SK-N-MC (cell line): ENCODE measurements at regions not wholly inside any gene's neighbourhood (a gene's known extent, or its start where the extent isn't known, plus 50 kb on each side); places are given as distances from the start of the nearest gene placed in this dataset.
"Not testable (repeated sequence)": the region's sequence is repeated elsewhere in the genome, so short reads cannot be mapped to it uniquely, and the experiment has no call there.

Experiments used
- DNase-seq: peaks from one replicate; pipeline ENCODE4 v3.0.0-alpha.2; 2011; ENCODE audit warnings: low read depth, low spot score
- H3K27ac ChIP-seq: fragments of 200-600 bp; sonication (generic); 2 replicates; pipeline ENCODE4 v1.5.1; 2016; ENCODE audit warnings: mixed run types
- H3K36me3 ChIP-seq: fragments of 200-600 bp; sonication (generic); 2 replicates; pipeline ENCODE4 v1.6.1; 2017; ENCODE audit warnings: antibody characterized with exemption, low read length, mixed read lengths; ENCODE audit not compliant: insufficient read depth
- H3K4me3 ChIP-seq: fragments of 200-600 bp; sonication (generic); 2 replicates; pipeline ENCODE4 v1.5.1; 2016
- H3K9ac ChIP-seq: fragments of 200-600 bp; sonication (generic); 2 replicates; pipeline ENCODE4 v1.8.0; 2017; ENCODE audit warnings: mixed run types, mixed read lengths; ENCODE audit not compliant: insufficient read length
- H3K9me3 ChIP-seq: fragments of 200-600 bp; sonication (generic); 2 replicates; pipeline ENCODE4 v1.6.1; 2017; ENCODE audit warnings: low read depth, mild to moderate bottlenecking, antibody characterized with exemption, low read length, moderate library complexity, mixed read lengths
- EZH2 ChIP-seq: fragments of 200-600 bp; sonication (generic); IDR thresholded peaks from one replicate; pipeline ENCODE4 v1.6.1; 2017; ENCODE audit warnings: antibody characterized with exemption
- FOXP2 ChIP-seq: optimal IDR thresholded peaks from 2 replicates; pipeline ENCODE3; 2011; ENCODE audit warnings: mild to moderate bottlenecking, moderate library complexity; ENCODE audit not compliant: insufficient read depth; ENCODE audit errors: extremely low read length, control extremely low read depth
- POLR2AphosphoS5 ChIP-seq: IDR thresholded peaks from 2 replicates; pipeline ENCODE4 v1.6.1; 2012; ENCODE audit warnings: mild to moderate bottlenecking, low read depth, low read length, borderline replicate concordance

GRCh38 chr12:30578426-30578825 is 117.2 kb downstream of the IPO8 start:
- TF ChIP-seq EZH2 (no peak), FOXP2 (no peak), POLR2AphosphoS5 (no peak)
- H3K36me3 ChIP-seq = no peaks in the 10 kb centered on the region
- H3K9me3 ChIP-seq = no peaks in the 10 kb centered on the region
- no peak for DNase-seq
- no peak overlapping the region for H3K27ac ChIP-seq
- no peak overlapping the region for H3K9ac ChIP-seq
- H3K4me3 ChIP-seq = no peak overlapping the region

GRCh38 chr12:30573145-30573544 is 122.5 kb downstream of the IPO8 start:
- no peak overlapping the region for H3K9ac ChIP-seq
- no peaks in the 10 kb centered on the region for H3K36me3 ChIP-seq
- H3K27ac ChIP-seq = no peak overlapping the region
- DNase-seq = no peak
- H3K4me3 ChIP-seq = no peak overlapping the region
- H3K9me3 ChIP-seq = no peaks in the 10 kb centered on the region
- TF ChIP-seq FOXP2 (no peak), EZH2 (no peak), POLR2AphosphoS5 (no peak)

- Histone ChIP-seq H3K9ac (no peak overlapping the region), H3K36me3 (no peaks in the 10 kb centered on the region), H3K4me3 (no peak overlapping the region), H3K27ac (no peak overlapping the region), H3K9me3 (no peaks in the 10 kb centered on the region)
- DNase-seq = no peak
- TF ChIP-seq POLR2AphosphoS5 (no peak), FOXP2 (no peak), EZH2 (no peak)
Measured at GRCh38 chr12:30570211-30570890, 125.3 kb downstream of the IPO8 start.

GRCh38 chr12:30569426-30569825 is 126.2 kb downstream of the IPO8 start:
- Histone ChIP-seq H3K9me3 (no peaks in the 10 kb centered on the region), H3K9ac (no peak overlapping the region), H3K27ac (no peak overlapping the region), H3K36me3 (no peaks in the 10 kb centered on the region), H3K4me3 (no peak overlapping the region)
- TF ChIP-seq POLR2AphosphoS5 = no peak
- no peak for TF ChIP-seq EZH2
- no peak for TF ChIP-seq FOXP2
- DNase-seq = no peak

GRCh38 chr12:30568453-30568852 is 127.2 kb downstream of the IPO8 start:
- Histone ChIP-seq H3K27ac (no peak overlapping the region), H3K9me3 (no peaks in the 10 kb centered on the region), H3K4me3 (no peak overlapping the region), H3K9ac (no peak overlapping the region), H3K36me3 (no peaks in the 10 kb centered on the region)
- DNase-seq = no peak
- TF ChIP-seq FOXP2 = no peak
- TF ChIP-seq POLR2AphosphoS5 = no peak
- no peak for TF ChIP-seq EZH2

GRCh38 chr12:30567082-30567481 is 128.6 kb downstream of the IPO8 start:
- no peaks in the 10 kb centered on the region for H3K36me3 ChIP-seq
- H3K4me3 ChIP-seq = no peak overlapping the region
- TF ChIP-seq POLR2AphosphoS5 (no peak), EZH2 (no peak), FOXP2 (no peak)
- no peaks in the 10 kb centered on the region for H3K9me3 ChIP-seq
- no peak overlapping the region for H3K27ac ChIP-seq
- no peak overlapping the region for H3K9ac ChIP-seq
- DNase-seq = no peak

- no peak overlapping the region for H3K4me3 ChIP-seq
- H3K9ac ChIP-seq = no peak overlapping the region
- H3K9me3 ChIP-seq = no peaks in the 10 kb centered on the region
- H3K36me3 ChIP-seq = no peaks in the 10 kb centered on the region
- DNase-seq = no peak
- H3K27ac ChIP-seq = no peak overlapping the region
- TF ChIP-seq FOXP2 (no peak), POLR2AphosphoS5 (no peak)
Measured at GRCh38 chr12:30564394-30564793, 131.3 kb downstream of the IPO8 start.

GRCh38 chr12:30548203-30548602 is 147.5 kb downstream of the IPO8 start:
- no peak for DNase-seq
- H3K9me3 ChIP-seq = no peaks in the 10 kb centered on the region
- no peaks in the 10 kb centered on the region for H3K36me3 ChIP-seq
- H3K9ac ChIP-seq = no peak overlapping the region
- no peak overlapping the region for H3K4me3 ChIP-seq
- no peak for TF ChIP-seq FOXP2
- TF ChIP-seq POLR2AphosphoS5 = no peak
- no peak for TF ChIP-seq EZH2
- no peak overlapping the region for H3K27ac ChIP-seq

- no peak overlapping the region for H3K4me3 ChIP-seq
- no peak for TF ChIP-seq EZH2
- no peak for TF ChIP-seq POLR2AphosphoS5
- no peak for TF ChIP-seq FOXP2
- H3K27ac ChIP-seq = no peak overlapping the region
- H3K36me3 ChIP-seq = no peaks in the 10 kb centered on the region
- H3K9me3 ChIP-seq = no peaks in the 10 kb centered on the region
- H3K9ac ChIP-seq = no peak overlapping the region
- no peak for DNase-seq
Measured at GRCh38 chr12:30546121-30546520, 149.5 kb downstream of the IPO8 start.

- not testable (repeated sequence) for H3K9me3 ChIP-seq, H3K27ac ChIP-seq, DNase-seq
Measured at GRCh38 chr12:30544704-30545103, 151.0 kb downstream of the IPO8 start.

More at GRCh38 chr12:30544704-30545103, 151.0 kb downstream of the IPO8 start:
- not testable (repeated sequence) for H3K9ac ChIP-seq, H3K4me3 ChIP-seq, H3K36me3 ChIP-seq
